ENCODE measurements at regions not wholly inside any gene's neighbourhood (a gene's known extent, or its start where the extent isn't known, plus 50 kb on each side); places are given as distances from the start of the nearest gene placed in this dataset.

- Mint-ChIP-seq H3K27me3 (ENCODE audit: low read depth) (peaks cover 99% of the 10 kb centered on the region), H3K27ac (ENCODE audit: unreplicated experiment) (no peak overlapping the region), H3K36me3 (ENCODE audit: low read depth) (no peaks in the 10 kb centered on the region), H3K4me3 (no peak overlapping the region), H3K4me1 (no peaks in the 10 kb centered on the region), H3K9me3 (peaks cover 13% of the 10 kb centered on the region)
- DNase-seq (ENCODE audit: low read depth, low spot score): no peak
- TF ChIP-seq, protein P1, sequence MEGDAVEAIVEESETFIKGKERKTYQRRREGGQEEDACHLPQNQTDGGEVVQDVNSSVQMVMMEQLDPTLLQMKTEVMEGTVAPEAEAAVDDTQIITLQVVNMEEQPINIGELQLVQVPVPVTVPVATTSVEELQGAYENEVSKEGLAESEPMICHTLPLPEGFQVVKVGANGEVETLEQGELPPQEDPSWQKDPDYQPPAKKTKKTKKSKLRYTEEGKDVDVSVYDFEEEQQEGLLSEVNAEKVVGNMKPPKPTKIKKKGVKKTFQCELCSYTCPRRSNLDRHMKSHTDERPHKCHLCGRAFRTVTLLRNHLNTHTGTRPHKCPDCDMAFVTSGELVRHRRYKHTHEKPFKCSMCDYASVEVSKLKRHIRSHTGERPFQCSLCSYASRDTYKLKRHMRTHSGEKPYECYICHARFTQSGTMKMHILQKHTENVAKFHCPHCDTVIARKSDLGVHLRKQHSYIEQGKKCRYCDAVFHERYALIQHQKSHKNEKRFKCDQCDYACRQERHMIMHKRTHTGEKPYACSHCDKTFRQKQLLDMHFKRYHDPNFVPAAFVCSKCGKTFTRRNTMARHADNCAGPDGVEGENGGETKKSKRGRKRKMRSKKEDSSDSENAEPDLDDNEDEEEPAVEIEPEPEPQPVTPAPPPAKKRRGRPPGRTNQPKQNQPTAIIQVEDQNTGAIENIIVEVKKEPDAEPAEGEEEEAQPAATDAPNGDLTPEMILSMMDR (conservative IDR thresholded peaks at IDR 0.05): no peak
These were observed 97.9 kb downstream of the ZNF280B start for GRCh38 chr22:22410677-22411076.

- Mint-ChIP-seq H3K36me3 (ENCODE audit: low read depth) (no peaks in the 10 kb centered on the region), H3K27me3 (ENCODE audit: low read depth) (peaks cover 99% of the 10 kb centered on the region), H3K27ac (ENCODE audit: unreplicated experiment) (no peak overlapping the region), H3K9me3 (peaks cover 13% of the 10 kb centered on the region), H3K4me1 (no peaks in the 10 kb centered on the region), H3K4me3 (no peak overlapping the region)
- TF ChIP-seq, protein P1 (conservative IDR thresholded peaks at IDR 0.05): no peak
- DNase-seq (ENCODE audit: low read depth, low spot score): no peak
These were observed 94.3 kb downstream of the ZNF280B start for GRCh38 chr22:22414266-22414665.

GRCh38 chr22:22417495-22418162 lies 90.9 kb downstream of the ZNF280B start:
- H3K9me3 Mint-ChIP-seq: peaks cover 4% of the 10 kb centered on the region
- DNase-seq (ENCODE audit: low read depth, low spot score): no peak
- H3K4me1 Mint-ChIP-seq: no peaks in the 10 kb centered on the region
- TF ChIP-seq, protein P1 (conservative IDR thresholded peaks at IDR 0.05): no peak
- no peaks in the 10 kb centered on the region for H3K36me3 Mint-ChIP-seq (ENCODE audit: low read depth)
- no peak overlapping the region for H3K27ac Mint-ChIP-seq (ENCODE audit: unreplicated experiment)
- peaks cover 99% of the 10 kb centered on the region for H3K27me3 Mint-ChIP-seq (ENCODE audit: low read depth)
- no peak overlapping the region for H3K4me3 Mint-ChIP-seq

DNA sequence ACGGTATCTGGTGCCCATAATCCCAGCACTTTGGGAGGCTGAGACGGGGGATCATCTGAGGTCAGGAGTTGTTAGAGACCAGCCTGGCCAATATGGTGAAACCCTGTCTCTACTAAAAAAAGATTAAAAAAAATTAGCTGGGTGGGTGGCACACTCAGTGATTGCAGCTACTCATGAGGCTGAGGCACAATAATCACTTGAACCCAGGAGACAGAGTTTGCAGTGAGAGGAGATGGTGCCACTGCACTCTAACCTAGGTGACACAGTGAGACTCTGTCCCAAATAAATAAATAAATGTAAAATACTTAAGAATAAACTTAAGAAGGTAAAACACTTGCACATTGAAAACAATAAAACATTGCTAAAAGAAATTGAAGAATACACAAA lies 90.4 kb downstream of the ZNF280B start:
- TF ChIP-seq, protein P1 (conservative IDR thresholded peaks at IDR 0.05): no peak
- H3K9me3 Mint-ChIP-seq: no peaks in the 10 kb centered on the region
- DNase-seq (ENCODE audit: low read depth, low spot score): no peak
- H3K4me3 Mint-ChIP-seq: no peak overlapping the region
- no peaks in the 10 kb centered on the region for H3K36me3 Mint-ChIP-seq (ENCODE audit: low read depth)
- H3K27ac Mint-ChIP-seq (ENCODE audit: unreplicated experiment): no peak overlapping the region
- H3K27me3 Mint-ChIP-seq (ENCODE audit: low read depth): peaks cover 98% of the 10 kb centered on the region
- peaks cover 3% of the 10 kb centered on the region for H3K4me1 Mint-ChIP-seq

GRCh38 chr22:22418957-22419356 lies 89.6 kb downstream of the ZNF280B start:
- Mint-ChIP-seq H3K36me3 (ENCODE audit: low read depth) (no peaks in the 10 kb centered on the region), H3K4me1 (peaks cover 3% of the 10 kb centered on the region), H3K9me3 (no peaks in the 10 kb centered on the region), H3K27me3 (ENCODE audit: low read depth) (peaks cover 96% of the 10 kb centered on the region), H3K27ac (ENCODE audit: unreplicated experiment) (no peak overlapping the region), H3K4me3 (no peak overlapping the region)
- no peak for DNase-seq (ENCODE audit: low read depth, low spot score)
- TF ChIP-seq, protein P1 (conservative IDR thresholded peaks at IDR 0.05): no peak

Measured in neural crest cell (in vitro differentiated cells).